Smooth muscle cell (in vitro differentiated cells): ENCODE measurements at regions not wholly inside any gene's neighbourhood (a gene's known extent, or its start where the extent isn't known, plus 50 kb on each side); places are given as distances from the start of the nearest gene placed in this dataset.

Source experiments
- DNase-seq: peaks from one replicate; lab custom pipeline; 2025; ENCODE audit not compliant: unreplicated experiment; lab: John Stamatoyannopoulos, UW
- H2AFZ ChIP-seq: fragments of 200-600 bp; sonication (generic); 2 replicates; pipeline ENCODE4 v1.6.0; 2016; ENCODE audit warnings: antibody characterized with exemption, low read depth, mild to moderate bottlenecking
- H3F3A ChIP-seq: fragments of 200-600 bp; sonication (generic); 2 replicates; pipeline ENCODE4 v1.6.0; 2017; ENCODE audit warnings: antibody characterized with exemption, low read depth
- H3K27ac ChIP-seq: fragments of 200-600 bp; sonication (generic); 2 replicates; pipeline ENCODE4 v1.5.1; 2016; ENCODE audit warnings: low read depth, mild to moderate bottlenecking
- H3K27me3 ChIP-seq: fragments of 200-600 bp; sonication (generic); 2 replicates; pipeline ENCODE4 v1.6.1; 2016; ENCODE audit warnings: low read depth, mild to moderate bottlenecking
- H3K36me3 ChIP-seq: fragments of 200-600 bp; sonication (generic); 2 replicates; pipeline ENCODE4 v1.5.1; 2016; ENCODE audit warnings: low read depth
- H3K4me1 ChIP-seq: fragments of 200-600 bp; sonication (generic); 2 replicates; pipeline ENCODE4 v1.5.1; 2016; ENCODE audit warnings: low read depth
- H3K4me2 ChIP-seq: fragments of 200-600 bp; sonication (generic); 2 replicates; pipeline ENCODE4 v1.6.0; 2016; ENCODE audit warnings: mild to moderate bottlenecking
- H3K4me3 ChIP-seq: fragments of 200-600 bp; sonication (generic); 2 replicates; pipeline ENCODE4 v1.5.1; 2016; ENCODE audit warnings: mild to moderate bottlenecking
- H3K79me2 ChIP-seq: fragments of 200-600 bp; sonication (generic); 2 replicates; pipeline ENCODE4 v1.6.0; 2016; ENCODE audit warnings: low read depth, mild to moderate bottlenecking
- H3K9ac ChIP-seq: fragments of 200-600 bp; sonication (generic); 2 replicates; pipeline ENCODE4 v1.6.0; 2016; ENCODE audit warnings: low read depth
- H3K9me3 ChIP-seq: fragments of 200-600 bp; sonication (generic); replicated peaks from 2 replicates; pipeline ENCODE4 v1.5.1; 2016; ENCODE audit warnings: low read depth
- H4K20me1 ChIP-seq: fragments of 200-600 bp; sonication (generic); 2 replicates; pipeline ENCODE4 v1.6.0; 2016; ENCODE audit warnings: low read depth
- CTCF ChIP-seq: fragments of 200-600 bp; sonication (generic); IDR thresholded peaks from 2 replicates; pipeline ENCODE4 v1.5.1; 2017; ENCODE audit warnings: borderline replicate concordance, mild to moderate bottlenecking, antibody characterized with exemption; ENCODE audit not compliant: insufficient read depth, poor library complexity, severe bottlenecking
- WGBS: methylation state at CpG from one replicate; pipeline ENCODE4 v1.1.7; 2016; ENCODE audit warnings: low lambda C conversion rate; 5-methylcytosine and 5-hydroxymethylcytosine counted together

GRCh38 chr22:22704156-22704946 is 59.9 kb downstream of the GGTLC2 start:
- Histone ChIP-seq H3K27me3 (peaks cover 54% of the 10 kb centered on the region), H3K36me3 (no peaks in the 10 kb centered on the region), H3F3A (no peaks in the 10 kb centered on the region), H3K79me2 (no peaks in the 10 kb centered on the region), H3K27ac (no peak overlapping the region), H3K4me2 (no peak overlapping the region), H3K4me3 (no peak overlapping the region), H3K4me1 (no peaks in the 10 kb centered on the region), H2AFZ (no peak overlapping the region), H3K9ac (no peak overlapping the region), H4K20me1 (no peaks in the 10 kb centered on the region), H3K9me3 (no peaks in the 10 kb centered on the region)
- no peak for TF ChIP-seq CTCF
- 68% methylated on average over 9 of the region's 9 CpGs for WGBS
- no peak for DNase-seq

- DNase-seq, result no peak
- H3F3A ChIP-seq, result no peaks in the 10 kb centered on the region
- TF ChIP-seq CTCF, result no peak
These were observed 61.1 kb downstream of the GGTLC2 start for GRCh38 chr22:22705328-22706100.

GRCh38 chr22:22706253-22706915 is 62.0 kb downstream of the GGTLC2 start:
- H3K9me3 ChIP-seq, result no peaks in the 10 kb centered on the region
- H4K20me1 ChIP-seq, result no peaks in the 10 kb centered on the region
- DNase-seq, result no peak
- peaks cover 45% of the 10 kb centered on the region for H3K27me3 ChIP-seq
- TF ChIP-seq CTCF, result no peak
- H3K79me2 ChIP-seq, result no peaks in the 10 kb centered on the region
- H3K27ac ChIP-seq, result no peak overlapping the region
- H2AFZ ChIP-seq, result no peak overlapping the region
- no peak overlapping the region for H3K4me2 ChIP-seq
- no peaks in the 10 kb centered on the region for H3K4me1 ChIP-seq
- H3K4me3 ChIP-seq, result no peak overlapping the region
- no peak overlapping the region for H3K9ac ChIP-seq
- no peaks in the 10 kb centered on the region for H3K36me3 ChIP-seq
- H3F3A ChIP-seq, result no peaks in the 10 kb centered on the region
- 52% methylated on average over 4 of the region's 4 CpGs for WGBS

More at GRCh38 chr22:22705328-22706100, 61.1 kb downstream of the GGTLC2 start:
- no peaks in the 10 kb centered on the region for H3K9me3 ChIP-seq
- WGBS, result 70% methylated on average over 5 of the region's 5 CpGs
- H4K20me1 ChIP-seq, result no peaks in the 10 kb centered on the region
- H3K27me3 ChIP-seq, result peaks cover 47% of the 10 kb centered on the region
- H3K79me2 ChIP-seq, result no peaks in the 10 kb centered on the region
- H3K9ac ChIP-seq, result no peak overlapping the region
- H3K4me1 ChIP-seq, result no peaks in the 10 kb centered on the region
- H3K36me3 ChIP-seq, result no peaks in the 10 kb centered on the region
- no peak overlapping the region for H3K27ac ChIP-seq
- H3K4me3 ChIP-seq, result no peak overlapping the region
- no peak overlapping the region for H2AFZ ChIP-seq
- no peak overlapping the region for H3K4me2 ChIP-seq
